ENCODE measurements at regions not wholly inside any gene's neighbourhood (a gene's known extent, or its start where the extent isn't known, plus 50 kb on each side); places are given as distances from the start of the nearest gene placed in this dataset.

DNA sequence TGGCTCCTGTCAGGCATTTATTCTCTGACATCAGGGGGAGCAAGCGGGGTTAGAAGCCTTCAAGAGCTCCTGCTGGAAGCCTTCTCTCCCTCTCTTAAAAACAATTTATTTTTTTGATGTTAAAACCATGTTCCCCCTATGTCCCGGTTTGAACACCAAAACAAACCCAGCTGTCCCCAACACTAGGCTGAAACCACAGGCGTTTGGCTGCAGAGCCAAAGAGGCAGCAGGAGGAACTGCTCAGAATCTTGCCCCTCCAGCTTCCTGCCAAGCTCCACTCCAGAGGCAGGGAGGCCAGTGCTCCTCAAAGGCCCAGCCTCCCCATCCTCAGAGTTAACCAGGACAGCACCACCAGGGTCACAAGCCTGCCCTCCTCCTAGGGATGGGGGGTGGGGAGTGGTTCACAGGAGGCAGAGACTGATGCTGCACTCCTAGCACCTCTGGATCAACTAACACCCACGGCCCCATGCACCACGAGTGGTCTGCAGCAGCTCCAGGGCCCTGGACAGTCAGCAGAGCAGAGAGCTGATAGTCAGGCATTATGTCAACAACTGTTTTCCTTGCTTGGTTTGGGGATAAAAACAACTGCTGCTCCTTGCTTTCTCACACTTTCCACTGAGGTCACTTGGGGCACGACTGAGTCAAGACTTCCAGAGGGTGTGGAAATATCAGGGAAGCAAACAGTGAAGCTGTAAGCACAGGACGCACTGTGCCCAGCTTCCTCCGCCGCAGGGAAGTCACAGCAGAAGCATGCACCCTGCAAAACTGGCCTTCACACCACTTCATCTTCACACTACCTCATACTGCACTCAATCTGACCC is 96.5 kb upstream of the ADRA1B start:
- DNase-seq (ENCODE audit: low spot score): no peak

DNA sequence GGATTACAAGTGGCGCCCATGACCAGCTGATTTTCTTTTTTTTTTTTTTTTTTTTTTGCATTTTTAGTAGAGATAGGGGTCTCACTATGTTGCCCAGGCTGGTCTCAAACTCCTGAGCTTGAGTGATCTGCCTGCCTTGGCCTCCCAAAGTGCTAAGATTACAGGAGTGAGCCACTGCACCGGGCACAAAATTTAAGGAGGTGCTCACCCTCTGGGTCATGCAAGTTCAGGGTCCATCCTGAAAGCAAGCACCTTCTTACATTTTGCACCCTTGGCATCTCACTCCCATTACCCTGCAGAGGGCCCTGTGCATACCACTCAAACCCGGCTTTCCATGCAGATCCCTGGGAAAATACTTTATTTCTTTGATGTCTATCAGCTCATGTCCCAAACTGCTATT is 95.6 kb upstream of the ADRA1B start:
- DNase-seq (ENCODE audit: low spot score): no peak

DNA sequence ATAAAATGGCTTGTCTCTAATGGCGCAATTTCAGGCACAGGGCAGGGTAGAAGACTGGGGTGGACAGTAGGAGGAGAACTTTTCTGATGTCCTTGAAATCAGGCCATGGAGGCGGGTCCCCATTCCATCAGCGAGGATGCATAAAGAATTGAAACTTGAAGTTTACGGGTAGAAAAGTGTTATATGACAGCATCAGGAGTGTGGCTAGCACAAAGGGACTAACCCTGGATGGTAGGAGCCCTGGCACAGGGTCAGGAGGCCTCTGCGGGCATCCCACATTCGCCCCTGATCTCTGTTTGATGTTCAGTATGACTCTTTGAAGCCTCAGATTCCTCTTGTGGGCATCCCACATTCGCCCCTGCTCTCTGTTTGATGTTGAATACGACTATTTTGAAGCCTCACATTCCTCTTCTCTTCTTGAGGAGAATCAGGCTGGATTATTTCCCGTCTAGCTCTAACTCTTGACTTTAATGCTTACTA is 94.8 kb upstream of the ADRA1B start:
- DNase-seq (ENCODE audit: low spot score): no peak

DNA sequence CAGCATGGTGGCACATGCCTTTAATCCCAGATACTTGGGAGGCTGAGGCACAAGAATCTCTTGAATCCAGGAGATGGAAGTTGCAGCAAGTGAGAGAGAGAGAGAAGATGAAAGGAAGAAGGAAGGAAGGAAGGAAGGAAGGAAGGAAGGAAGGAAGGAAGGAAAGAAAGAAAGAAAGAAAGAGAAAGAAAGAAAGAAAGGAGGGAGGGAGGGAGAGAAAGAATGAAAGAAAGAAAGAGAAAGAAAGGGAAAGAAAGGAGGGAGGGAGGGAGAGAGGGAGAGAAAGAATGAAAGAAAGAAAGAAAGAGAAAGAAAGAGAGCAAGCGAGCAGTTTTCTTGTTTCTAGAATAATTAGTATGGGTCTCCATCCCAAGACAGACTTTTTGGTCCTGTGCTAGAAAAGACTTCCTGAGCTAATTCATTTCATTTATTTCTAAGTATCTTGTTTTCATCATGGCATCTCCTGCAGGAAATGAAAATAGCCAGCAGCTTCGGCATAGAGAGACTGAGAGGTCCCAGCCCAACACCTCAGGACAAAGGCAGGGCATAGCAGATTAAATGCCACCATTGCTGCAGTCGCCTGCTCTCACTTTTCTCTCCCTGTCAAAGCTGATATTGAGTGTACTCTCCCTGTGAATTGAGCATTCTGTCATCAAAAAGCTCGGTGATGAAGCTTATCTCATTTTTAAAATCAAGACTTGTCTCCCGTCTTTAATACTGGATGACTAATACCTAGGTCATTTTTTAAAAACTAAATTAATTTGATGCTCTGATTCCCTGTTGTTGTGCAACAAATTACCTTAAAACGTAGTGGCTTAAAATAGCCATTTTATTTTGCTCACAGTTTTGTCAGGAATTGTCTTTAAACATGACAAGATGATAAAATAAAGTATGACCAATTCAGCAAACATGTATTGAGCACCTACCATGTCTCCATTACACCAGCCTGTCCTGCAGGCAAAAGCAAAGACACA is 91.8 kb upstream of the ADRA1B start:
- DNase-seq (ENCODE audit: low spot score): no peak

DNA sequence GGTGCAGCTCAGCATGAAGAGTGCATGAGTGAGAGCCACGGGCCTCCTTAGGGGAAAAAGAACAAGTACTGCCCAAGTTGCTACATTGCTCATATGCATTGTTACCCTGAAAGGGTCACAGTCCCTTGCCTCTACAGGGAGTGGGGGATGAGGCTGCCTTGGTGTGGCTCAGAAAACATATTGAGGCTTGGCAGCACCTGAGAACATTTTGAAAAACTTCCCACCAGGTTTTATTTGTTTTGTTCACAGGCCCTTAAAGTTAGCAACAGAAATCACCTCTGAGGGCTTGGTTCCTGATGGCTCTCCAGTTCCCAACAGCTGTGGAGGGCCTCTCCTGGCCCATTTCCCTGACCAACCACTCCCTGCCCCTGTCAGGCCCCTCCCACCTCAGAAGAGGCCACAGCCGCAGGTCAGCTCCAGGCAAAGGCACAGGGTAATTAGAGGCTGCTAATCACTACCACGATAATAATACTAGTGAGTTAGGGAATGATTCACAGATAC is 90.7 kb upstream of the ADRA1B start:
- no peak for DNase-seq (ENCODE audit: low spot score)

DNA sequence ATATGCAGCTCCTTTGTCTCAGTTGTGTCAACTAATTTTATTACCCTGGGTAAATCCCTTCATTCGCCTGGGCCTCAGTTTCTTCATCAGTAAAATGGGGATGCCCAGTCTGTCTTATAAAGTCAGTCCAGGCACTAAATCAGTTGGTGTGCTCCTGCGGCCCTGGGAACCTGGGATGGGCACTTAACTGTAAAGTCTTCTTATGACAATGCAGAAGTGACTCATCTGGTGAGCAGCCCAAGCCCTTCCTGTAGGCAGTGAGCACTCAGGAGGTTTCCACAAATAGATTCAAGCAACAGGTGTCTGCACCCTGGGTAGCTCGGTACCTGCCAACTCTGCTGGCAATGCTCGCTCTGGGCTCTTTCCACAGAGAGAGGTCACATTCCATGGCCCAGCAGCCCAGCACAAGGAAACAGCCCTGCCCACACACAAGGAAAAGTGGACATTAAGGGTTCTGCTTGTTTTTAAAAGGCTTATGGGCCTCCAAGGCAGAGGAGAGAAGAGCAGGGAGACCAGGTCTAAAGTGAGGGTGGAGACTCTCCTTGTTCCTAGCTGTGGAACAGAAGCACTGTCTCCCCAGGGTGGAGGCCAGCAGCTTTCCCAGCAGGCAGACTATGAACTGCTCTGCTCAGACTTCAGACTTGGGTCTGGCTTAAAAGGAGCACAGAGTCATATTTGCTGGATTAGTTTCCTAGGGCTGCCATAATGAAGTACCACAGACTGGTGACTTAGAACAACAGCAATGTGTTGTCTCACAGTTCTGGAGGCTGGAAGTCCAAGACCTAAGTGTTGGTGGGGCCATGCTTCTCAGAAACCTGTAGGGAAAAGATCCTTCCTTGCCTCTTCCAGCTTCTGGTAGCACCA is 89.7 kb upstream of the ADRA1B start:
- DNase-seq (ENCODE audit: low spot score): no peak

DNA sequence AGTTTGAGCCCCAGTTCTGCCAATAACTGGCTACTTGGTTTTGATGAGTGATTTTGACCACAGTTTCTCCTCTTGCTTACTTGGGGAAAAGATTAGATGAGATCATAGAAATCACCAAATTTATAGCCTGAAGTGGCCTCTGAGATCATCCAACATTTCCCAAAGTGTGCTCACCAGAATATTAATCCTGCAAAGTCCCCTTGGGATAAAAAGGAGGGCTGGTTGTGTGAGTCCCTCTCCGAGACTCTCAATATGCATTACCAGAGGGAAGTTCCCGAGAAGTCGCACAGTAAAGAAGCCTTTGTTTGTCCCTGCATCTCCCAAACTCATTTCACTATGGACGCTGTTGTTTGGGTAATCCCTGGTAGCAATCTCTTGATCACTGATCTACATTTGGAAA is 88.4 kb upstream of the ADRA1B start:
- no peak for DNase-seq (ENCODE audit: low spot score)

DNA sequence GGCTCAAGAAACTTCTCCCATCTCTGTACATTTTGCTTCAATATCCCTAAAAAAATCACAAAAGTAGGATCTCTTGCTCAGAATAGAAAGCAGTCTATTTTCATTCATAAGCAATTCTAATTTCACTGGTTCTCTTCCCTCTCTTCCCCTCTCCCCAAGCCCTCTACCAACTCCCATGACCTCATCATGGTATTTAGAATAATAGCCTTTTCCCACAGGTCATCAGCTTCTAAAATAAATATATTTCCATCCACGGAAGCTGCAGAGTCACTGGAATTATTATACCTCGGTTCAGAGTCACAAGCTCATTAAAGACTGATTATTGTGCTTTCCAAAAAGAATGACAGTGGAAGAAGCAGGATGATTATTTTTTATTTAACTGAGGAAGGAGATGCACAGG is 84.2 kb upstream of the ADRA1B start:
- no peak for DNase-seq (ENCODE audit: low spot score)

DNA sequence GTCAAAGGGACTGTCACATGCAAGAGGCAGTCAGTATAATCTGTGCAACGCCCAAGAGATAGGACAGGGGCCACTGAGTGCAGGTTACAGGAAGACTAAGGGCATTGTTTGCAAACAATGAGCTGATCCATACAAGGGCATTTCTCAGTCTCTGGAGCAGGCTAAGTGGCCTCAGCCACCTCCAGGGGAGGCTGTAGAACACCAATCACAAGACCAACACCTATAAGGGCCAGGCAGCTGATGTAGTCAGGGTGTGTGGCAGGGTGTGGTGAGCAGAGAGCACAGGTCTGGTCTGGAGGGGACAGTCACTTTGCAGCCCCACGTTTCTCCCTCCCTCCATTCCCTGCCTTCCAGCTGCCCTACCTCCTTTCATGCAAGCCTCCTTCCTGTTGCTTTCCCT is 83.2 kb upstream of the ADRA1B start:
- DNase-seq (ENCODE audit: low spot score): no peak

DNA sequence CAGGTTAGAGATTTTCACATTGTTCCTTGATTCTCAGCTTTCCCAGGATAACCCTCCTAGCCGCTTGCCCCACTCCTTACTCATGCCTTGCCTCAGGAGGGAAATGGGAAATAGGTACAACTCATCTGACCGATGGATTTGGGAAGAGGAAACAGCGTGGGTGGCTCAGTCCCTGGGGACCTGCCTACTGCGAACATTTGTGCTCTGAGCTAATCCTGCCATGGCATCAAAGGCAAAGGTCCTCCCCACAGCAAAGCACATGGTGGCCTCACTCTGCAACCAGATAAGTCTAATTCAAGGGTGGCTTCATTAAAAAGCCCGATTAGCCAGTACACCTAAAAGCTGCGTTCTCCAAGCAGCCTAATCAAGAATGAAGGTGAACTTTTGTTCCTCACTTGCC is 82.4 kb upstream of the ADRA1B start:
- no peak for DNase-seq (ENCODE audit: low spot score)

DNA sequence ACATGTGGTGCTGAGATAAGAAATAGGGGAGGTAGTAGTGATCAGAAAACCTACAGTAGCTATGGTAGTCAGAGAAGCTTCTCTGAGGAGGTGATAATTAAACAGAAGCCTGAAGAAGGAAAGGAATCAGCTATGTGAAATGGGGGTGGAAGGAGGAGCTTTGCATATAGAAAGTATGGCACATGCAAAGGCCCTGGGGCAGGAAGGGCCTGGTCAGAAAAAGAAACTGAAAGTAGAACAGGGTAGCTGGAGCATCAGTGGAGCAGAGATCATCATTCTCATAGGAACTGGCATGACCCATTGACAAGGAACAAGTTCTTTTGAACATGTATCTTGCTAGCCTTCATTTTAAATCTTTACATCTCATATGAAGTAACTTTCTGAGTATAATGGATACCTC is 80.7 kb upstream of the ADRA1B start:
- no peak for DNase-seq (ENCODE audit: low spot score)

DNA sequence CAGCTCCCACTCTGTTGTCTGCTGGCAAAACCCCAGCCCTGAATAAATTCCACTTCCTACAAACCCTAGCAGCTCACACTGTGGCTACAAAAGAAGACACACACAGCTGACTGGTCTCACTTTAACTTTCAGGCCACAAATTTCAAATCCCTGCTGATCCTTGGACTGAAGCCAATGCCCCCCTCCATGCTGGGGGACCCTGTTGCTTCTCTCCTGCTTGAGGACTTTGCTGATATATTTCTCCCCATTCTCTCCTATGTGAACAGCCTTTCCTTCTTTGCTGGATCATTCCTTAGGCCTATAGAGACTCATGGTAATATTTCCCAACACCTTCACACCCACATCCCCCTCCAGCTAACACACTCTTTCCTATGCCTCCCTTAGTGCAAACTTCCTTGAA is 79.6 kb upstream of the ADRA1B start:
- no peak for DNase-seq (ENCODE audit: low spot score)

DNA sequence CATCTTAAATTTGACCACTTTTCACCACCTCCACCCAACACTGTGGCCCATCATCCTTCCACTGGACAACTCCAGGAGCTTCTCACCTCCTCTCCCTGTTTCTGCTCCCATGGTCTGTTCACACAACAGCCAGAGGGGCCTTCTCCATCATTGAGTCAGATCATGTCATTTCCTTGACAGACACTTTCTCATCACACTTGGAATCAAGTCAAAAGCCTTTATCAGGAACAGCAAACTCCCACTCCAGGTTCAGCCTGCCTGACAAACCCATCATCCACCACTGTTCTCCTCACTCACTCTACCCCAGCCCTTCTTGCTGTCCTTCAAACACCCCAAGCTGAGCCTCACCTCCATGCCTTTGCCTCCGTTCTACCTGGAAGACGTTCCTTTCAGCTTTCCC is 78.4 kb upstream of the ADRA1B start:
- DNase-seq (ENCODE audit: low spot score): no peak

DNA sequence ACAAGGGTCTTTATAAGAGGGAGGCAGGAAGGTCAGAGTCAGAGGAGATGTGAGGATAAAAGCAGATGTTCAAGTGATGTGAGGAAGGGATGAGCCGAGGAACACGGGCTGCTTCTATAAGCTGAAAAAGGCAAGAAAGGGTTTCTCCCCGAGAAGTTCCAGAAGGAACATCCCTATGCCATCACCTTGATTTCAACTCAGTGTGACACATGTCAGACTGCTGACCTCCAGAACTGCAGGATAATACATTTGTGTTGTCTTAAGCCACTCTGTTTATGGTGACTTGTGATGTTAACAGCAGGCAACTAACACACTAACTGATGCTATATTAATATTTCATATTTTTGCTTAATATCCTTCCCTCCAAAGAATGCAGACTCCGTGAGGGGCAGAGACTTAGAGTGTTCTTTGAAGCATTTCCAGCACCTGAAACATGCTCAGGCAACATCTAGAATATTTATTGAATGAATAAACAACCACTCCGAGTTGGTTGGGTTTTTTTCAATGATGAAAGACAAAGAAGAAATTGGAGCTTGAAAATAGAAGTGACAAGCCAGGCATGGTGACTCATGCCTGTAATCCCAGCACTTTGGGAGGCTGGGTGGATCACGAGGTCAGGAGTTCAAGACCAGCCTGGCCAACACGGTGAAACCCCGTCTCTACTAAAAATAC is 77.6 kb upstream of the ADRA1B start:
- no peak for DNase-seq (ENCODE audit: low spot score)

DNA sequence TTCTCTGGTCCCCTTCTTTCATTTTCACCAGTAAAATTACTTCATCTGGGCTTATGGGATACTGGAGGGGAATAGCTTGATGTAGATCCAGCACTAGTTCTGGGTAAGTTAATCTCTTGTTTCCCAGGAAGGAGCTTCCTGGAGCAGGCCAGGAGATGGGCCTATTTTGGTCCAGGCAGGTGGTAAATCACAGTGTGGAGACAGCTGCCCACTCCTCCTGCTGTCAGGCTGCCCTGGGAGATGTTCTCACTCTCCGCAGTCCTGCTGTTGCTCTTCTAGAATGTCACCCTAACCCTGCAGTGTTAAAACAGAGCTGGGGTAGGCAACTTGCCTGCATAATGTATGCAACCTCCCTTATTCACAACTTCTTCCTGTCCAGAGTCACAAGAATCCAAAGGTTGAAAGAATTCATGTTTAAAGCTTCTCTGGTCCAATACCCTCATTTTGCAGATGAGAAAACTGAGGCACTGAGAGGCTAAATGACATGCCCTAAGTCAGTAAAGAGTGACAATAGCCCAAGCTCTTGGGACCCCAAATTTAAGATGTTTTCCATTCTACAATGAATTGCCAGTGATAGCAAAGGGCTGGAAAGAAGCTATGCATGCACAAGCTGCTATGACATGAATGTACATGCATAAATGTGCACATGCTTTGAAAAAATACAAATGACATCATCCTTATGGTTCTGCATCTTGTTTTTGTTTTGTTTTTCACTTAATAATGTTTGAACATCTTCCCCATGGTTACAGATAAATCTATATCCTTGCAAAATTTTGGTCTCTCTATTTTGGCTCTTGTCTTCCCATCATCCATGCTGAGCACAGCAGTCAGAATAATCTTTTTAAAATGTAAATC is 71.8 kb upstream of the ADRA1B start:
- DNase-seq (ENCODE audit: low spot score): no peak

DNA sequence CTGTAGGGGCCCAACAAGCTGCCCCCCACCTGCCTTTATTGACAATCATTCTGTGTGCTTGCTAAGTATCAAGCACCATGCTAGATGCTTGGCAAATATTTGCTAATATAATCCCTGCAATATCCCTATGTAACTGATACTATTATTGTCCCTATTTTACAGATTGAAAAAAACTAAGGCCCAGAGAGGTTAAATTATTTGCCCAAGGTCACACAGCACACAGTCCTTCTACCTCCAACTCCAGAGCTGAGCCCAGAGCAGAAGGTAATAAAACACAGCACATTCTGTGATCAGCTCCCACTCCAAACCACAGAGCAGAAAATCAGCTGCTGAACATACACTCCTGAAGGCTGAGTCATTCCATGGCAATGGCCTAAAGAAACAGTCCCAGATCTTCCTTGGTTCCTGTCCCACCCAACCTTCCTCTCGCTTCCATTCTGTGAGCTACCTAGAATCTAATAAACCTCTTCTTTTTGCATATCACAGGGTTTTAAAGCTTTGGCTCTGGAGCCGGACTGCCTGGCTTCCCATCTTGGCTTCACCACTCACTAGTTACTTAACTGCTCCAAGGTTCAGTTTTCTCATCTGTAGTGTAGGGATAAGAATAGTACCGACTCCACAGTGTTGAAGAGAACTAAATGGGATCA is 66.7 kb upstream of the ADRA1B start:
- no peak for DNase-seq (ENCODE audit: low spot score)

DNA sequence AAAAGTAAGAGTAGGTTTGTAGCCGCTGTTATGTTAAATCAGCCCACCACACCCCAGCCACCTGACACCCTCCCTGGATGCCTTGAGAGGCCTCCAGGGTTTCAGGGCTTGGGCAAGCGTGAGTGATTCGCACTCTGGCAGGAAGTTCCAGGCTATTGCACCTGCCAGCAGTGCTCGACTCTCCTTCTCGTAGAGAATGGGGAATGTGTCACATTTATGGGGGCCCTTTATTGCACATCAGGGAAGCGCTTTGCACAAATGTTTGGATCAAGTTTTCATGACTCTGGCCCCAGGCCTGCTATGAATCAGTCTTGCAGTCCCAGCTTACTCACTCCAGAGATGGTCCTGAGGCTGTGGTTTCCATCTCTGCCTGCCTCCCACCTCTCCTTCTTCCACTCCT is 66.1 kb upstream of the ADRA1B start:
- no peak for DNase-seq (ENCODE audit: low spot score)

DNA sequence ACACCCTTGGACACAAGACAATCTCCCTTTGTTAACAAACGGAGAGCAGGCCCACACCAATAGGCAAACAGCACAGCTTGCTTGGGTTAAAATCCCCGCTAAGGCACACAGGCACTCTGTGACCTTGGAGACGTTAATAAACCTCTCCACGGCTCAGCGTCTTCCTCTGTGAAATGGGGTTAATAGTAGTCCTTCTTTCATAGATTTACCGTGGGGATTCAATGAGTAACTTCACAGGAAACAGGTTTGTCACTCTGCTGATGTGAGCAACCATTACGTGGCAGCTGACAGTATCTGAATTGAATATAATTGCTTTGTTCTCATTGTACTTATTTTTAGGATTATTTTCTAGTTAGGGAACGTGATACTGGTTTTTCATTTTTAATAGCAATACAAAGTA is 65.2 kb upstream of the ADRA1B start:
- DNase-seq (ENCODE audit: low spot score): peak; percentile 48

DNA sequence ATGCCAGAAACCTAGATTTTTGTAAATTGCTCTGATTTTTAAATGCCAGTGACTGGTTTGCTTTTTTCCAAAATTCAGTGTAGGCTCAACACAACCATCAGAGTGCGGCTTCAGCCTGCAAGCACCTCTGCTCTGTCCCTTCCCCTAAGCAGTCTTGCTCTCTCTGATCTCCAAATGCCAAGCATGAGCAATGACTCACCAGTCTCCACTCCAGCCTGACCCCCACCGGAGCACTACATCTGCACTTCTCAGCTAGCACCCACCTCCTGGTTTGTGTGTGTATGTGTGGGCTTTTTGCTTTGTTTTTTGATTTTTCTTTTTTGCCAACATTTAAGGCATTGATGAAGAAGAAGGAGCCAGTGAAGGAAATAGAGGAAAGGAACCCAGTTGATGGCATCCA is 61.4 kb upstream of the ADRA1B start:
- DNase-seq (ENCODE audit: low spot score): no peak

Data from pons (tissue), 1 donor.